ENCODE measurements at regions not wholly inside any gene's neighbourhood (a gene's known extent, or its start where the extent isn't known, plus 50 kb on each side); places are given as distances from the start of the nearest gene placed in this dataset.

- TF ChIP-seq, protein P1, sequence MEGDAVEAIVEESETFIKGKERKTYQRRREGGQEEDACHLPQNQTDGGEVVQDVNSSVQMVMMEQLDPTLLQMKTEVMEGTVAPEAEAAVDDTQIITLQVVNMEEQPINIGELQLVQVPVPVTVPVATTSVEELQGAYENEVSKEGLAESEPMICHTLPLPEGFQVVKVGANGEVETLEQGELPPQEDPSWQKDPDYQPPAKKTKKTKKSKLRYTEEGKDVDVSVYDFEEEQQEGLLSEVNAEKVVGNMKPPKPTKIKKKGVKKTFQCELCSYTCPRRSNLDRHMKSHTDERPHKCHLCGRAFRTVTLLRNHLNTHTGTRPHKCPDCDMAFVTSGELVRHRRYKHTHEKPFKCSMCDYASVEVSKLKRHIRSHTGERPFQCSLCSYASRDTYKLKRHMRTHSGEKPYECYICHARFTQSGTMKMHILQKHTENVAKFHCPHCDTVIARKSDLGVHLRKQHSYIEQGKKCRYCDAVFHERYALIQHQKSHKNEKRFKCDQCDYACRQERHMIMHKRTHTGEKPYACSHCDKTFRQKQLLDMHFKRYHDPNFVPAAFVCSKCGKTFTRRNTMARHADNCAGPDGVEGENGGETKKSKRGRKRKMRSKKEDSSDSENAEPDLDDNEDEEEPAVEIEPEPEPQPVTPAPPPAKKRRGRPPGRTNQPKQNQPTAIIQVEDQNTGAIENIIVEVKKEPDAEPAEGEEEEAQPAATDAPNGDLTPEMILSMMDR (IDR thresholded peaks at IDR 0.05) = no peak
- no peak for TF ChIP-seq POLR2A (IDR thresholded peaks at IDR 0.05)
These were observed 87.4 kb downstream of the GJA1 start for GRCh38 chr6:121522771-121523386.

Data from heart left ventricle (tissue), 13 donors.